LNCAP (cell line): ENCODE measurements at regions not wholly inside any gene's neighbourhood (a gene's known extent, or its start where the extent isn't known, plus 50 kb on each side); places are given as distances from the start of the nearest gene placed in this dataset.

ENCODE experiments used
- CTCF ChIP-seq: fragments of 450-650 bp; IDR thresholded peaks from 2 replicates; pipeline ENCODE4 v1.5.1; 2017; ENCODE audit warnings: mild to moderate bottlenecking

DNA sequence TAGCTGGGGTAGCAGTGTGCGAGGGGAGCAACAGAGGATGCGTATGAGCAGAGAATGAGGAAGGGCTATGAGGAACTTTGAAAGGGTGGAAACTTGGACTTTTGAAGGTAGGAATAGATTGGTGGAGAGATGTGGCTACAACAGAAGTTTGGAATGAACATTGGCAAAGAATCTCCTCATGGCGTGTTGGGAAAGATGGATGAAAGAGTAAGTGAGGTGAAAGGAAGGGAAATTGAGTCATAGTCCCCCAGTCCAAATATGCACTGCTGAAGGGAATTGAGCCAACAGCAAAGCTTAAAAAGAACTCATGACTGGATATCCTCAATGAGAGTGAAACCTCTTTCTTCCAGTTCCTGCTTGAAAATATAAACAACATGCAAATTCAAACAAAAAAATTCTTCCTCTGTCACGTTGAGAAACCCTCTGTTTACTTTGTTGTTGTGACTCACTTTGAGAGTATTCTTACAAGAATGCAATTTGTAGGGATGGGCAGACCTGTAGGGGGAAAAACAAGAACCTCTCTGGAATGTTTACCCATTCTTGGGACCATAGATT lies 313.2 kb upstream of the KCNJ16 start:
- no peak for TF ChIP-seq CTCF

GRCh38 chr17:69762359-69762758 lies 312.7 kb upstream of the KCNJ16 start:
- TF ChIP-seq CTCF: no peak

- no peak for TF ChIP-seq CTCF
These were observed 312.3 kb upstream of the KCNJ16 start for GRCh38 chr17:69762766-69763165.

DNA sequence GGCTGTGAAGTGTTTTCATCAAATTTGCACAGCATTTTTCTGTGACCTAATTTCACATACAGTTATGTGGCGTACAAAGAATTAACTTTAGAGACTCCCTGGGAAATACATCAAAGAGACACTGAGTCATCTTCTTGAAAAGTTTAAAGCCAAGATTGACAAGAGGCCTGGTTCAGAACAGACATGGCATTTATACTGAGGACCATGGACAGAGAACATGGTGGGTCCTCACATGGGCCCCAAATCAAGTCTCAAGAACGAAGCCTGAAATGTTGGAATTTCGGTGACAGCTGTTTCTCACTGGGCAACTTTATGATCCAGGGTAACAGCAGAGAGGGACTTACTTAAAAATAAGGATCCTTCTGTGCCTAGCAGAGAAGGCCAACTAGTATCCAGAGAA lies 311.5 kb upstream of the KCNJ16 start:
- TF ChIP-seq CTCF: no peak

DNA sequence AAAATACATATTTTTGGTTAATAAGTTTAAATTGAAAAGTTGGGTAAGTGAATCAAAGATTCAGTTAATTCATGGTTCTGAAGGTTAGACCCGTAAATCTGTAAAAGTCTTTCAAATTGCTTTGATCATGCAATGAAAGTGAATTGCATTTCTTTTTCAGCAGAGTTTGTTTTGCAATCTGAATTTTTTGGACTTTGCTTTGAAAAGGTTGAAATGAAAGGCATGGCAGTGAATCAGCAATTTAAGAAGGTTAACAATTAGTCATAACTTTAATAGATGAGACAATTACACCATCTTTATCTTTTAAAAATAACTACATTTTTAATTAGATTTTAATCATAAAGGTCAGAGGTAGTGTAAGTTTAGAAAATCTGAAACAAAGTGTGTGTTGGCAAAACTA lies 310.9 kb upstream of the KCNJ16 start:
- TF ChIP-seq CTCF: no peak

- no peak for TF ChIP-seq CTCF
These were observed 306.0 kb upstream of the KCNJ16 start for GRCh38 chr17:69769050-69769449.

DNA sequence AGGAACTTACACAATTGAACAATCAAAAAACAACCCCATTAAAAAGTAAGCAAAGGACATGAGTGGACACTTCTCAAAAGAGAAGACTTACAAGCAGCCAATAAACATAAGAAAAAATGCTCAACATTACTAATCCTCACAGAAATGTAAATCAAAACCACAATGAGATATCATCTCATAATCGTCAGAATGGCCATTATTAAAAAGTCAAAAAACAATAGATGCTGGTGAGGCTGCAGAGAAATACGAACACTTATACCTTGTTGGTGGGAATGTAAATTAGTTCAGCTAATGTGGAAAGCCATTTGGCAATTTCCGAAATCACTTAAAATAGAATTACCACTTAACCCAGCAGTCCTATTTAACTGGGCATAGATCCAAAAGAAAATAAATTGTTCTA lies 301.9 kb upstream of the KCNJ16 start:
- TF ChIP-seq CTCF: no peak
